ENCODE measurements at regions not wholly inside any gene's neighbourhood (a gene's known extent, or its start where the extent isn't known, plus 50 kb on each side); places are given as distances from the start of the nearest gene placed in this dataset.

DNA sequence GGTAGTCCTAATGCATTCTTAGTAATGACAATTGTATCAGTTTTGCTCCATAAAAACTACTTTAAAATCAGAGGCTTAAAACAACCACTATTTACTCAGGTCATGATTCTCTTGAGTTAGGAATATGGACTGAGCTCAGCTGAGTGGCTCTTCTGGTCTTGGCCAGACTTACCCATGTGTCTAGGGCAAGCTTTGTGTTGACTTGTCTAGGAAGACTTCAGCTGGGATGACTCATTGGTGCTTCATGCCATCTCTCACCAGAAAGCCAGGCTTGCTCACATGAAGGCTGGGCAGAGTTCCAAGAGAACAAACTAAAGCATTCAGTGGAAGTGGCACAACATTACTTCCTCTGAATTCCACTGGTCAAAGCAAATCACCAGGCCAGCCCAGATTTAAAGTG, 155.3 kb downstream of the DHX35 start:
- TF ChIP-seq, protein P1, sequence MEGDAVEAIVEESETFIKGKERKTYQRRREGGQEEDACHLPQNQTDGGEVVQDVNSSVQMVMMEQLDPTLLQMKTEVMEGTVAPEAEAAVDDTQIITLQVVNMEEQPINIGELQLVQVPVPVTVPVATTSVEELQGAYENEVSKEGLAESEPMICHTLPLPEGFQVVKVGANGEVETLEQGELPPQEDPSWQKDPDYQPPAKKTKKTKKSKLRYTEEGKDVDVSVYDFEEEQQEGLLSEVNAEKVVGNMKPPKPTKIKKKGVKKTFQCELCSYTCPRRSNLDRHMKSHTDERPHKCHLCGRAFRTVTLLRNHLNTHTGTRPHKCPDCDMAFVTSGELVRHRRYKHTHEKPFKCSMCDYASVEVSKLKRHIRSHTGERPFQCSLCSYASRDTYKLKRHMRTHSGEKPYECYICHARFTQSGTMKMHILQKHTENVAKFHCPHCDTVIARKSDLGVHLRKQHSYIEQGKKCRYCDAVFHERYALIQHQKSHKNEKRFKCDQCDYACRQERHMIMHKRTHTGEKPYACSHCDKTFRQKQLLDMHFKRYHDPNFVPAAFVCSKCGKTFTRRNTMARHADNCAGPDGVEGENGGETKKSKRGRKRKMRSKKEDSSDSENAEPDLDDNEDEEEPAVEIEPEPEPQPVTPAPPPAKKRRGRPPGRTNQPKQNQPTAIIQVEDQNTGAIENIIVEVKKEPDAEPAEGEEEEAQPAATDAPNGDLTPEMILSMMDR (IDR thresholded peaks at IDR 0.05), result no peak
- TF ChIP-seq POLR2A (IDR thresholded peaks at IDR 0.05) (no peak), EP300 (IDR thresholded peaks at IDR 0.05) (no peak)

Measured in ovary (tissue), 3 donors.